GM18951 (cell line): ENCODE measurements at regions not wholly inside any gene's neighbourhood (a gene's known extent, or its start where the extent isn't known, plus 50 kb on each side); places are given as distances from the start of the nearest gene placed in this dataset.

Source experiments
- POLR2A ChIP-seq: IDR thresholded peaks from 4 replicates; pipeline ENCODE4 v1.6.1; 2011; ENCODE audit warnings: mild to moderate bottlenecking; ENCODE audit not compliant: insufficient read length, insufficient read depth; ENCODE audit errors: extremely low read depth
- in situ Hi-C: fragments of 300-500 bp; cut with MboI; formaldehyde crosslinking; loops from one replicate; pipeline ENCODE4 v1.12.0; 2022; ENCODE audit warnings: low sequenced_read_pairs, mixed read lengths, inconsistent platforms; ENCODE audit not compliant: unreplicated experiment

DNA sequence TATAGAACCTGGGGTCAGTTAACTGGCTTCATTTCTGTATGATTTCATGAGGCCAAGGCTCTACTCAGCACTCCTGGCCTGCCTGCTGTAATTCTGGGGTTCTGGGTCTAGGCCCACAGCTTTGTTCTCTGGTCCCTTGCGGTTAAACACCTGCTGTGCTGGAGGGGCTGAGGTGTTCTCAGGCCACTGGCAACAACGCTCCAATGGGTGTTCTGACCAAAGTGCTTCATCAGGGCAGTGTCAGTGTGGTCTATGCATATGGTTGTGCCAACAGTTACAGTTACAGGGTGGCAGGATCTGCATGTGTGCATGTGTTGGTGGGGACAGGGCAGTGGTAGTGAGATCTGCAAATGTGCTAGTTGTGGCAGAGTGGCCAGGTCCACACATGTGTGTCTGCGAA lies 64.1 kb upstream of the GMNC start:
- TF ChIP-seq POLR2A: no peak
- in situ Hi-C loops: no loop called here

DNA sequence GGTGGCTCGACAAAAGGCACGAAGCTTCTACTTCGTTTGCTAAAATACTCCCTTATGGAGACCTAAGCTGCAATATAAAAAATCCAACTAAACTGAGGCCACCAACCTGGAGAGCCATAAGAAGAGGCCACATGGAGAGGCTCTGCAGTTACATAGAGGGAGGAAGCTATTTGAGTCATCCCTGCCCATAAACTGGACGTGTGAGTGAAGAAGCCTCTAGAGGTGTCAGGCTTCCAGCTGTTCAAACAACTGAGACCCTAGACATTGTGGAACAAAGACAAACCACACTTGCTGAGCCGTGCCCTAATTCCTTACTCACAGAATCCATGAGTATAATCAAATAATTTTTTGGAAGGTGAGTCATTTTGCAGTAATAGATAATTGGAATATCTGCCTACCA lies 50.2 kb upstream of the GMNC start:
- in situ Hi-C loops: no loop called here
- no peak for TF ChIP-seq POLR2A
